Epithelial cell of proximal tubule (primary cell): ENCODE measurements at regions not wholly inside any gene's neighbourhood (a gene's known extent, or its start where the extent isn't known, plus 50 kb on each side); places are given as distances from the start of the nearest gene placed in this dataset.

Source experiments
- DNase-seq: peaks from one replicate; pipeline ENCODE4 v3.0.0-alpha.2; 2011; ENCODE audit warnings: low read depth
- H3K4me3 ChIP-seq: 2 replicates; pipeline ENCODE4 v1.5.1; 2011; ENCODE audit warnings: low read depth, mild to moderate bottlenecking, low read length
- TF ChIP-seq, protein P1 (sequence below): conservative IDR thresholded peaks from 2 replicates; pipeline ENCODE4 v1.5.1; 2012; ENCODE audit warnings: low read depth, mild to moderate bottlenecking, low read length

DNA sequence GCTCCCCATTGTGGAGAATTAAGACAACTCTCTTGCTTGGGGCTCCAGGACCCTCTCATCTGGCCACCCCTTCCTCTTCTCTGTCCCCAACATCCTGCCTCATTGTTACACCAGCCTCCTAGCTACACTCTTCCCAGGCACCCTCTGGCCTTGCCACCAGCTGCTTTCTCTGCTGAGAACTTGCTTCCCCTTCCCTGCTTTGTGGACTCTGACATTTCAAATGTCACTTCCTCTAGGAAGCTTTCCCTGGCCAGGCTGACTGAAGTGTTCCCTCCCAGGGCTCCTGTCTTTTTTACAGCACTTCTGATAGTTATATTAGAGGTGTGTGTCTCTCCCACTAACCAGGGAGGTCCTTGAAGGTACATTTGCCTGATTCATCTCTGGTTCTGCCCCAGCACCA lies 194.0 kb upstream of the KLF4 start:
- H3K4me3 ChIP-seq = no peak overlapping the region
- no peak for DNase-seq
- TF ChIP-seq, protein P1, sequence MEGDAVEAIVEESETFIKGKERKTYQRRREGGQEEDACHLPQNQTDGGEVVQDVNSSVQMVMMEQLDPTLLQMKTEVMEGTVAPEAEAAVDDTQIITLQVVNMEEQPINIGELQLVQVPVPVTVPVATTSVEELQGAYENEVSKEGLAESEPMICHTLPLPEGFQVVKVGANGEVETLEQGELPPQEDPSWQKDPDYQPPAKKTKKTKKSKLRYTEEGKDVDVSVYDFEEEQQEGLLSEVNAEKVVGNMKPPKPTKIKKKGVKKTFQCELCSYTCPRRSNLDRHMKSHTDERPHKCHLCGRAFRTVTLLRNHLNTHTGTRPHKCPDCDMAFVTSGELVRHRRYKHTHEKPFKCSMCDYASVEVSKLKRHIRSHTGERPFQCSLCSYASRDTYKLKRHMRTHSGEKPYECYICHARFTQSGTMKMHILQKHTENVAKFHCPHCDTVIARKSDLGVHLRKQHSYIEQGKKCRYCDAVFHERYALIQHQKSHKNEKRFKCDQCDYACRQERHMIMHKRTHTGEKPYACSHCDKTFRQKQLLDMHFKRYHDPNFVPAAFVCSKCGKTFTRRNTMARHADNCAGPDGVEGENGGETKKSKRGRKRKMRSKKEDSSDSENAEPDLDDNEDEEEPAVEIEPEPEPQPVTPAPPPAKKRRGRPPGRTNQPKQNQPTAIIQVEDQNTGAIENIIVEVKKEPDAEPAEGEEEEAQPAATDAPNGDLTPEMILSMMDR = no peak

DNA sequence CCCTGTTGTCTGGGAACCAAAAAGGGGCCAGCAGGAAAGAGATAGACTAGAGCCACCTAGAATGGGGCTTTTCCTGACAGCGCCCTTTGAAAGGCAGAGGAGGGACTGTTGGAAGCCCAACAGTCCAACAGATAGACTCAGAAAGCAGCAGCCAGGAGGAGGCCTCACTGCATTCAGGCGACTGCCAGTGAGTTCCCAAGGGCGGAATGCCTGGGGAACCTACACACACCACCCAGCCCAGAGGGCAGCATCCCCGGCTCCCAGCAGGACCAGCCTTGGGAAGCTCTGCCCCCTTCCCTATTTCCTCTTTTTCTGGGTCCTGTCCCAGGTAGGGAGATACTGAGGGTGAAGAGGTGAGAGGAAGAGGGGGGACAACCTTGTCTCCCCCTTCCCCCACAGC lies 192.4 kb upstream of the KLF4 start:
- no peak for DNase-seq
- TF ChIP-seq, protein P1 = no peak
- H3K4me3 ChIP-seq = no peak overlapping the region

DNA sequence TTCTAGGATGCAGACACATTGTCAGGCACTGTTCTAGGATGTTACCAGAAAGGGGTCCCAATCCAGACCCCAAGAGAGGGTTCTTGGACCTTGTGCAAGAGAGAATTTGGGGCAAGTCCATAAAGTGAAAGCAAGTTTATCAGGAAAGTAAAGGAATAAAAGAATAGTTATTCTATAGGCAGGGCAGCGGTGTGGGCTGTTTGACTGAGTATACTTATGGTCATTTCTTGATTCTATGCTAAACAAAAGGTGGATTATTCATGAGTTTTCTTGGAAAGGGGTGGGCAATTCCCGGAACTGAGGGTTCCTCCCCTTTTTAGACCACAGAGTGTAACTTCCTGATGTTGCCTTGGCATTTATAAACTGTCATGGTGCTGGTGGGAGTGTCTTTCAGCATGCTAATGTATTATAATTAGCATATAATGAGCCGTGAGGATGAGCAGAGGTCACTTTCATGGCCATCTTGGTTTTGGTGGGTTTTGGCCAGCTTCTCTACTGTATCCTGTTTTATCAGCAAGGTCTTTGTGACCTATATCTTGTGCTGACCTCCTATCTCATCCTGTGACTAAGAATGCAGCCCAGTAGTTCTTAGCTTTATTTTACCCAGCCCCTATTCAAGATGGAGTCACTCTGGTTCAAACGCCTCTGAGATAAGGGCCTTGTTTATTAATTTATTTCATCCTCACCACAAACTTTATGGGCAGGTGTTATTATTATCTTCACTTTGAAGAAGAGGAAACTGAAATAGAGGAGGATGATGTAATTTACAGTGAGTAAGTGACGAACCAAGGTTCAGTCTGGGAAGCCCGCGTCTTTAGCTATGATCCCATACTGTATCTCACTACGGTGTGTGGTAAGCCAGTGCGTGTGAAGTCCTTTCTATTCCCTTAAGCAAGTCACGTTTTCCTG lies 186.0 kb upstream of the KLF4 start:
- H3K4me3 ChIP-seq = no peak overlapping the region
- TF ChIP-seq, protein P1 = no peak
- no peak for DNase-seq

DNA sequence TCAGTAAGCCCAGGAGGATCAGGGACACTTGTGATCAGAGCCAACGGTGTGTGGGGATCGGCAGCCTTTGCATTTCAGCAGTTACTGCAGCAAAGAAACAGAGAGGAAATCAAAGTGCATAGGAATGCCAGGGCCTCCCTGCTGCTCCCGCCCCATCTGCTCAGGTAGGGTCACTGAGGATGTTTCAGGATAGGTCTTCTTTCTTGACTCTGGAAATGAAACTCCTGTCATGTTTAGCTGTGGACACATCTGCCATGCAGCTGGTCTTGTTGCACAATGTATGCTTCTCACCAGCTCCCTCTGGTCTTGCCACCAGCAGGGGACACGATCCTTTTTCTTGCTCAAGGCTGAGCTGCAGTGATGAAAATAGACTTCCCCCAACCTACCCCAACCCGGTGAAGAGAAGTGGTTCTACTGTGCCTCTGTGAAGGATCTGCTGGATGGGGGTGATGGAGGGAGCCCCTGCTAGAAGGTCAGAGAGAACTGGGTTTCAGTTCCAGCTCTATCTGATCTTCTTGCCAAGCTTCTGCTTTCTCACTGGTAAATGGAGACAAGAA lies 185.2 kb upstream of the KLF4 start:
- no peak for DNase-seq
- H3K4me3 ChIP-seq = no peak overlapping the region
- TF ChIP-seq, protein P1 = no peak

DNA sequence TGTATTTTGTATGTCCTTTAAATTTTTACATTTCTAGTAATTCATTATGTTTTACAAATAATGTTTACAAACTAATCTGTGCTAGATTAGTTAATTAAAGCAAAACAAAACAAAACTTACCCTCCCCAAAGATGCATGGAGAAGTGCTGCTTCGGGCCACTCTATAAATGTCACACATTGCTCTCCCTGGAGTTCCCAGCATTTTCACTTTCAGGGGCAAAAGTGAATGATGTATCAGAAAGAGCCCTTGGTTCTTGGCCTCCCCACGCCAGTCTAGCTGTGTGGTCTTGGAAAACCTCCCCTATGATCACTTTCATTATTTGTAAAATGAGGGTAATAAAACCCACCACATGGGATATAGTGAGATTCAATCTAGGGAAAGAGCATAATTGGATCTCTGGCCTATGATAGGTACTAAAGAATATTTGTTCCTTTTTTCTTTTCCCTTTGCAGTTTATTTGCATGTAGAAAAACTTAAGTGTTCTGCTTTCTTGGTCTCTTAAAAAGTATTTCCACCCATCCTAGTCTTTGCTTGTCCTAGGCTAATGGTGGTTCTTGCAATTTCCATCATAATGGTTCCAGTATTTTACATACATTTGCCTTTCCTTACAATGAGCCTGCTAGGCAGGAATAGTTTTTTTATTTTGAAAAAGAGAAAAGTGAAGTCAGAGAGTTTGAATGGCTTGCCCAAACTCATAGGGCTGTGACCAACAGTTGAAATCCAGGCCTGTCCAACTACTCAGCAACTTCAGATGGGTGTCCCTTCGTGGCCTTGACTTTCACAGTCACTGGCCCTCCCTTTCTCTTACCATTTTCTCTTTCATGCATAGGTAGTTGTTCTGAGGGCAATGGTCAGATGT lies 184.5 kb upstream of the KLF4 start:
- no peak overlapping the region for H3K4me3 ChIP-seq
- TF ChIP-seq, protein P1 = no peak
- no peak for DNase-seq

DNA sequence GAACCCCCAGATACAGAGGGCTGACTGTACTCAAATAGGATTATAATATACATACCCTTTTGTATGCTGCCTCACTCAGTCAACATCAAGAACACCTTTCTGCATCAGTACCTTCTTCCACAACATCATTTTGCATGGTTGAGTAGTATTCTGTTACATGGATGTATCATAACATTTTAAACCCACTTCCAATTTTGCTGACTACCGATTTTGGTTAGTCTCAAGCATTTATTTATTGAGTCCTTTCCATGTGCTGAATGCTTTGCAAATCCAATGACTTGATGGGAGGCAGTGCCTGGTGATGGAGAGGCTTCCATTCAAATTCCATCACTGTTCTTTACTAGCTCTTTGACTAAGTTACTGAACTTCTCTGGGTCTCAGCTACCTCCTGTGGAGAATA lies 182.0 kb upstream of the KLF4 start:
- TF ChIP-seq, protein P1 = no peak
- H3K4me3 ChIP-seq = no peak overlapping the region

More for the DNA sequence above, 182.0 kb upstream of the KLF4 start:
- DNase-seq = no peak
